ENCODE measurements at regions not wholly inside any gene's neighbourhood (a gene's known extent, or its start where the extent isn't known, plus 50 kb on each side); places are given as distances from the start of the nearest gene placed in this dataset.
"Not testable (repeated sequence)": the region's sequence is repeated elsewhere in the genome, so short reads cannot be mapped to it uniquely, and the experiment has no call there.

- DNase-seq (ENCODE audit: low spot score), result not testable (repeated sequence)
Observed at GRCh38 chr14:36411951-36412350, 91.5 kb upstream of the MBIP start.

GRCh38 chr14:36408388-36408787, 88.0 kb upstream of the MBIP start:
- DNase-seq (ENCODE audit: low spot score), result no peak

GRCh38 chr14:36405589-36406274, 85.3 kb upstream of the MBIP start:
- no peak for DNase-seq (ENCODE audit: low spot score)

- no peak for DNase-seq (ENCODE audit: low spot score)
Observed at GRCh38 chr14:36402867-36403266, 82.4 kb upstream of the MBIP start.

- DNase-seq (ENCODE audit: low spot score), result no peak
Observed at GRCh38 chr14:36398463-36399291, 78.2 kb upstream of the MBIP start.

- no peak for DNase-seq (ENCODE audit: low spot score)
Observed at GRCh38 chr14:36397357-36397756, 76.9 kb upstream of the MBIP start.

GRCh38 chr14:36396798-36397197, 76.4 kb upstream of the MBIP start:
- no peak for DNase-seq (ENCODE audit: low spot score)

- no peak for DNase-seq (ENCODE audit: low spot score)
Observed at GRCh38 chr14:36394593-36394992, 74.2 kb upstream of the MBIP start.

- DNase-seq (ENCODE audit: low spot score), result no peak
Observed at GRCh38 chr14:36390718-36391117, 70.3 kb upstream of the MBIP start.

GRCh38 chr14:36383767-36384431, 63.5 kb upstream of the MBIP start:
- DNase-seq (ENCODE audit: low spot score), result no peak

- DNase-seq (ENCODE audit: low spot score), result peak; percentile 78
Observed at GRCh38 chr14:36373982-36374673, 53.7 kb upstream of the MBIP start.

All from COLO829 (cell line).